Progenitor cell of endocrine pancreas (in vitro differentiated cells): ENCODE measurements at regions not wholly inside any gene's neighbourhood (a gene's known extent, or its start where the extent isn't known, plus 50 kb on each side); places are given as distances from the start of the nearest gene placed in this dataset.

Experiments used
- DNase-seq: peaks from one replicate; pipeline ENCODE4 v3.0.0; 2021; ENCODE audit warnings: low spot score; ENCODE audit not compliant: unreplicated experiment
- H3K27ac Mint-ChIP-seq: 2 replicates; pipeline ENCODE4 v1.8.0; 2021; ENCODE audit warnings: mild to moderate bottlenecking, moderate library complexity, mixed read lengths
- H3K27me3 Mint-ChIP-seq: 2 replicates; pipeline ENCODE4 v1.8.0; 2021; ENCODE audit warnings: mixed read lengths
- H3K36me3 Mint-ChIP-seq: 2 replicates; pipeline ENCODE4 v1.8.0; 2022; ENCODE audit warnings: mixed read lengths; ENCODE audit not compliant: insufficient read depth
- H3K4me1 Mint-ChIP-seq: 2 replicates; pipeline ENCODE4 v1.8.0; 2021; ENCODE audit warnings: low read depth, mixed read lengths
- H3K4me3 Mint-ChIP-seq: 2 replicates; pipeline ENCODE4 v1.8.0; 2021; ENCODE audit warnings: low read depth, mild to moderate bottlenecking, moderate library complexity, mixed read lengths
- H3K9me3 Mint-ChIP-seq: 2 replicates; pipeline ENCODE4 v1.8.0; 2021; ENCODE audit warnings: low read depth, mixed read lengths
- TF ChIP-seq, protein P1 (sequence below): fragments of 200-600 bp; sonication (generic); IDR thresholded peaks from one replicate; pipeline ENCODE4 v1.5.0; 2021; ENCODE audit warnings: antibody characterized with exemption, mild to moderate bottlenecking; ENCODE audit not compliant: unreplicated experiment

DNA sequence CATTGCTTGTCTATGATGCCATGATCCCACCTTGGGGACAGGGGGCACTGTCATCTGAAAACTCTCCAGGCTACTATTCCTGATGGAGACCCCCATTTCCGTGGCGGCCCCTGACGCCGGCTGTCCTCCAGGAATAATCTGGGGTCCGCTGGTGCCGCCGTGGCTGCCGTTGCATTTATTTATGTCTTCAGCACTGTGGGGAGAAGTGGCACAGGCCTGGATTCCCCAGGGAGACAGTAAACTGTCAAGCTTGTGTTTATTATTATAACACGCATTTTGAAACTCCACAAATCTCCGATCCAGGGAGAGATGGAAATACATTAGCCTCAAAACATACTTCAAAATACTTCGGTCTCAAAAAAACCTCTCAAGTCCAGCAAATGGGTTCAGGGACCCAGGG is 126.9 kb upstream of the C1orf174 start:
- no peaks in the 10 kb centered on the region for H3K36me3 Mint-ChIP-seq
- H3K4me1 Mint-ChIP-seq = no peaks in the 10 kb centered on the region
- DNase-seq = no peak
- no peak overlapping the region for H3K4me3 Mint-ChIP-seq
- peaks cover 22% of the 10 kb centered on the region for H3K27me3 Mint-ChIP-seq
- peaks cover 11% of the 10 kb centered on the region for H3K9me3 Mint-ChIP-seq
- no peak overlapping the region for H3K27ac Mint-ChIP-seq
- TF ChIP-seq, protein P1, sequence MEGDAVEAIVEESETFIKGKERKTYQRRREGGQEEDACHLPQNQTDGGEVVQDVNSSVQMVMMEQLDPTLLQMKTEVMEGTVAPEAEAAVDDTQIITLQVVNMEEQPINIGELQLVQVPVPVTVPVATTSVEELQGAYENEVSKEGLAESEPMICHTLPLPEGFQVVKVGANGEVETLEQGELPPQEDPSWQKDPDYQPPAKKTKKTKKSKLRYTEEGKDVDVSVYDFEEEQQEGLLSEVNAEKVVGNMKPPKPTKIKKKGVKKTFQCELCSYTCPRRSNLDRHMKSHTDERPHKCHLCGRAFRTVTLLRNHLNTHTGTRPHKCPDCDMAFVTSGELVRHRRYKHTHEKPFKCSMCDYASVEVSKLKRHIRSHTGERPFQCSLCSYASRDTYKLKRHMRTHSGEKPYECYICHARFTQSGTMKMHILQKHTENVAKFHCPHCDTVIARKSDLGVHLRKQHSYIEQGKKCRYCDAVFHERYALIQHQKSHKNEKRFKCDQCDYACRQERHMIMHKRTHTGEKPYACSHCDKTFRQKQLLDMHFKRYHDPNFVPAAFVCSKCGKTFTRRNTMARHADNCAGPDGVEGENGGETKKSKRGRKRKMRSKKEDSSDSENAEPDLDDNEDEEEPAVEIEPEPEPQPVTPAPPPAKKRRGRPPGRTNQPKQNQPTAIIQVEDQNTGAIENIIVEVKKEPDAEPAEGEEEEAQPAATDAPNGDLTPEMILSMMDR = no peak

DNA sequence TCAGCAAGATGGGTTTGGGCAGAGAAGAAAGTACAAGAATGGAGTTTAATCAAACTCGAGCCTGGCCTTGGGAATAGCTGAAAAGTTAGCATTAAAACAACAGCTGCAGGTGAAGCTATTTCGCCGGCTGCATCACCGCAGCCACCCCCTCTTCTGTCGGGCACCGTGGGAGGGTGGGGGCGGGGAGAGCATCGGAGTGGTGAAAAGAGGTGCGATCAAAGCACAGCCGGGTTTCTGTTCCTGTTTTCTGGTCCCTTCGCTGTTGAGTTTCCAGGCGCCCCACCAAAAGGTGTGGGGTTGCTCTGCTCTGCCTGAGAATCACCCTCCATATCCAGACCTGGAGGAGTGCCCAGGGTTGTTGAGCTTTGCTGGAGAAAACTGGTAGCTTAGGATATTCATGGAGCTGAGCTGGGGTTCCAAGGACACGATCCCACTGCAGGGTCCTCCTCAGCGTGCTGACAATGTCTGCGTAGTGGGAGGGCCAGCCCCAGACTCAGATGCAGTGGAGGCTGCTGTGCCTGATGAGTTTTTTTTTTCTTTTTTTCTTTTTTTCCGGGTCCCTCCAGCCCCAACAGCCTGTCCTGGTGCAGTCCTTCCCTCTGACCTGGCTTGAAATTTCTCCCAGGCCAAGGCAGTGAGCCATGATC is 127.5 kb upstream of the C1orf174 start:
- Mint-ChIP-seq H3K9me3 (peaks cover 11% of the 10 kb centered on the region), H3K4me3 (no peak overlapping the region), H3K36me3 (no peaks in the 10 kb centered on the region), H3K27ac (no peak overlapping the region), H3K4me1 (no peaks in the 10 kb centered on the region), H3K27me3 (peaks cover 23% of the 10 kb centered on the region)
- TF ChIP-seq, protein P1 = no peak
- DNase-seq = no peak

DNA sequence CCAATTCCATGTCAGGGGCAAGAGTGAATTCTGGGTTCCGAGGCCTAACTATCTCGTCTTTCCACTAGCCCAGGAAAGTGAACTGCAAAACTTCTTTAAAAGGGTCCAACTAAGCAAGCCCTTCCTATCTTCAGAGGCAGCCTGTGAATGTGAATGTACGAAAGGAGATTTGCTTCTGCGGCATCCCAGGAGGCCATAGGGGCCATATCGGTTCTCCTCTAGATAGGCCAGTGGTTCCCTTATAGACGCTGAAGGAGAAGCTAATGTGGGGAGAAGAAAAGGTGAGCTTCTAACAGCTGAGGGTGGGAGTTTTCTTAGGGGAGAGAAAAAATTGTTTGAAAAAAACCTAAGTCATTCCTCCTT is 128.0 kb upstream of the C1orf174 start:
- Mint-ChIP-seq H3K36me3 (no peaks in the 10 kb centered on the region), H3K4me1 (no peaks in the 10 kb centered on the region), H3K9me3 (peaks cover 11% of the 10 kb centered on the region), H3K27me3 (peaks cover 28% of the 10 kb centered on the region), H3K4me3 (no peak overlapping the region), H3K27ac (no peak overlapping the region)
- TF ChIP-seq, protein P1 = no peak
- no peak for DNase-seq

DNA sequence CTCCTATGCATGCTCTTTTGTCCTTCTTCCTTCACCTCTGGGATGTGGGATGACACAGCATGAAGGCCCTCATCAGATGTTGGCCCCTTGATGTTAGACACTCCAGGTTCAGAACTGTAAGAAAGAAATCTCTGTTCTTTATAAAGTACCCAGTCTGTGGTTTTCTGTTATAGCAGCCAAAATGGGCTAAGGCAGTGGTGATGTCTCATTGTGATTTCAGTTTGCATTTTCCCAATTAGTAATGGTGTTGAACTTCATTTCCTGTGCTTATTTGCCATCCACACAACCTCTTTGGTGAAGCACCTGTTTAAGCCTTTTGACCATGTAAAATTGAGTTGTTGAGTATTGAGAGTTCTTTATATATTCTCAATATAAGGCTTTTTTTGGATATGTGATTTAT is 129.3 kb upstream of the C1orf174 start:
- H3K36me3 Mint-ChIP-seq = no peaks in the 10 kb centered on the region
- H3K27ac Mint-ChIP-seq = no peak overlapping the region
- H3K4me1 Mint-ChIP-seq = no peaks in the 10 kb centered on the region
- no peak for DNase-seq
- TF ChIP-seq, protein P1 = no peak
- H3K9me3 Mint-ChIP-seq = peaks cover 11% of the 10 kb centered on the region
- no peak overlapping the region for H3K4me3 Mint-ChIP-seq
- H3K27me3 Mint-ChIP-seq = peaks cover 31% of the 10 kb centered on the region

DNA sequence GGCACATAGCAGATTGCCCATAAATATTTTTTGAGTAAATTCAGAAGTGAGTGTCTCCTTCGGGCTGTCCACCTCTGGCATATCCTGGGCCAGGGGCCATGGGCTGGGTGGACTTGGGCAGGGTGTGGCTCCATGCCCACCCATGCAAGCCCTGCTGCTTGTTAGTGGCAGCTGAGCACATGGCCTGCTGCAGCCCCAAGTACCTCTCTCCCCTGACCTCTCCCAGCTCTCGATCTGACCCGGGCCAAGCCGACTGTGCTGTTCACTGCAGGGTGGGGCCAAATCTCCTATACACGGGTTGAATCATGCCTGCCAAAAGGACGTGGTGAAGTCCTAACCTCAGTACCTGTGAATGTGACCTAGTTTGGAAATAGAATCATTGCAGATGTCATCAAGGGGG is 132.5 kb upstream of the C1orf174 start:
- DNase-seq = no peak
- Mint-ChIP-seq H3K27ac (no peak overlapping the region), H3K4me1 (no peaks in the 10 kb centered on the region), H3K4me3 (no peak overlapping the region), H3K27me3 (peaks cover 18% of the 10 kb centered on the region), H3K9me3 (peaks cover 11% of the 10 kb centered on the region), H3K36me3 (no peaks in the 10 kb centered on the region)
- TF ChIP-seq, protein P1 = no peak
